ENCODE measurements at regions not wholly inside any gene's neighbourhood (a gene's known extent, or its start where the extent isn't known, plus 50 kb on each side); places are given as distances from the start of the nearest gene placed in this dataset.
A peak's percentile ranks its signal among the peaks of the same experiment; 100 is the strongest.

- peak; percentile 33 for DNase-seq (ENCODE audit: low spot score)
Measured at GRCh38 chr5:173829826-173830225, 58.3 kb upstream of the CPEB4 start.

GRCh38 chr5:173830421-173830820, 57.7 kb upstream of the CPEB4 start:
- no peak for DNase-seq (ENCODE audit: low spot score)

GRCh38 chr5:173831196-173831914, 56.8 kb upstream of the CPEB4 start:
- DNase-seq (ENCODE audit: low spot score), result no peak

GRCh38 chr5:173832386-173832785, 55.8 kb upstream of the CPEB4 start:
- DNase-seq (ENCODE audit: low spot score), result no peak

DNA sequence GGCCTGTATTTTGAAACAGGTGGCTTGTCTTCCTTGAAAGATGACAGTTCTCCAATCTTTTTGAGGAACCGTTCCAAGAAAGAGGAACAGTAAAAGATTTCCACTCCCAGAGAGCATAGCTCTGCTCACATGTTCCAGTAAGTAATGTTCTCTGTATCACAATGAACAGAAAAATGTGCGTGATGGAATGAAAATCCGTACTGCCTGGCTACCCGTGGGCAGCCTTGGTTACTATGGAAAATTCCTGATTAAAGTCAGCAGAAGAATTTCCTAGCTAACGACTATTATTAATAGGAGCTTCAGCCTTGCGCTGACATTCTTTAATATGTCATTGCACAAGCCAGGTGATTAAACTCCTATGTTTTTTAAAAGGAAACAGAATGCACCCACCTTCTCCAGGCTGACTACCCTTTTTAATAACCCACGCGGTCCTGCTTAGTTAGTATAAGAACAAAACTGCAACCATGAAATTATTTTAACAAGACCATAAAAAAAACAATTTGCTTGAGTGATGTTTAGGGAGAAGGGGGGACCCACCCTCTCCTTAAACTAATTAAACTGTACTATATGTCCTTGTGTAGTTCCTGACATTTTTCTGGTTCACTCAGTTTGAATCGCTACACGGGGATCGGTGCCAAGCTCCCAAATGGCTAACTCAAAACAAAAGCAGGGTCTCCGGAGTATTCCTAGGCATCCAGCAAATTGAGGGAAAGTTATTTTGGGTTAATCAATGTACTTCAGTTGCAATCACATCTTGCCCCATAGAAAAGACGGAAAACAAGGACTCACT, 54.8 kb upstream of the CPEB4 start:
- DNase-seq (ENCODE audit: low spot score), result no peak

DNA sequence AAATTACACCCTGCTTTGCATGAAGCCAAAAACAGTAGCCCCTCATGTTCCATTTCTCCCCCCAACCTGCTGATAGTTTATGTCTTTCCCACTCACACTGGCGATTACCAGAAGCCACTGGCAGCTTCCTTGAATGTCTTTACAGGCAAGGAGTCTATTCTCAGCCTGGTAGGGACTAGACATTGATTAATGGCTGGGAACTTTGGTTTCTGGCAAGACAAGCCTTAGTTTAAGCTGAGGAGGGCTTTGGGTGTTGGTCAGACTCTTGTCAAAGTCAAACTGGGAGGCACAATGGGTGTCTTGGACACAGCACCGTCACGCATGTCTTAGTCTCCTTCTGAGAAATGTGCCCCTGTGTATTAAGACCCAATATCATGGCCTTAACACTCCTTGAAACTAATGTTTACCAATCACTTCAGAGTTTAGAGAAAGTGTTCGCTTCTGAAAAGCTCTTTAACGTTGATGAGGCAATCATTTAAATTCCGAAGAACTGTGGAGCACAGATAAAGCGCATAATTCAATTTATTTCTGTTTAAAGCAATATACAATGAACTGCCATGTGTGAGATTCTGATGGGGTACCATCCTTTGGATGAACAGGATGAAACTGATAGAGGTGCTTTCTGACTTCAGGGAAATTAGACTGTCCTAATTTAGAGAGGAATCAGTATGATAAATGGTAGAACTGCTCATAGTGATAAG, 53.9 kb upstream of the CPEB4 start:
- no peak for DNase-seq (ENCODE audit: low spot score)

- no peak for DNase-seq (ENCODE audit: low spot score)
Measured at GRCh38 chr5:173835131-173835530, 53.0 kb upstream of the CPEB4 start.

- DNase-seq (ENCODE audit: low spot score), result no peak
Measured at GRCh38 chr5:173835661-173836060, 52.5 kb upstream of the CPEB4 start.

DNA sequence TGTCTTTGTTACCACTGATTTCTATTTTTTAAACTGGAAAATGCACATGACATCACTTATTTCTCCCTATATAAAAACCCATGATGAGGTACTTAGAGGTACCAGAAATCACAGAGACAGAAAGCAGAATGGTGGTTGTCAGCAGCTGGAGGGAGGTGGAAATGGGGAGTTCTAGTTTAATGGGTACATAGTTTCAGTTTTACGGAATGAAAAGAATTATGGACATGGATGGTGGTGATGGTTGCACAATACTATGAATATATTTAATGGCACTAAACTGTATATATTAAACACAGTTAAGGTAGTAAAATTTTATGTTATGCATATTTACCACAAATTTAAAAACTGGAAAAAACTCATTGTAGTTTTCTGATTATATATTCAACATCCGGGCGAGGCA, 50.5 kb upstream of the CPEB4 start:
- DNase-seq (ENCODE audit: low spot score), result no peak
